ENCODE measurements at regions not wholly inside any gene's neighbourhood (a gene's known extent, or its start where the extent isn't known, plus 50 kb on each side); places are given as distances from the start of the nearest gene placed in this dataset.

DNA sequence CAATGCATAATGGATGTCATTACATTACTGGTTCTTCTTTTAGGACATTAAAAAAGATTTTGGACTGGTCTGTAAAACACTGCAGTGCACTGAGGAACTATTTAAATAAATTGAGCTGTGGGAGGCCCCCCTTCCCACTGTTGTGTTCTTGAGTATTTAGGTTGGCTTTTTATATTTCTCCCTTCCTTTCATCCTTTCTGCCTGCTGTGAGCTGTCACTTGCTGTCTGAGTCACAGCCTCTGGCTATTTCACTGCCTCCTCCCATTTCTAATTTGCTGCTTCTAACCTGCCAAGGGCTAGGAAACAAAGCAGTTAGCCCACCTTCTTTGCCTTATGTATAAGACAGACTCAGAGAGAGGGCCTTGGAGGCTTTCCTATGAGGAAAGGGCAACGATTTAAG, 89.0 kb upstream of the FNDC3B start:
- no peaks in the 10 kb centered on the region for H3K79me2 ChIP-seq (ENCODE audit: control insufficient read depth in 1 of 2, insufficient read depth in 2 of 2, low read length in 2 of 2)
- H3K9ac ChIP-seq (replicated peaks in 1 of 4; ENCODE audit: extremely low read depth in 1 of 4, low read depth in 3 of 4, low read length in 3 of 4) = no peak overlapping the region
- no peak overlapping the region for H4K91ac ChIP-seq (replicated peaks; ENCODE audit: insufficient read length, low read length)
- no peak overlapping the region for H2BK5ac ChIP-seq (ENCODE audit: low read depth, low read length)
- no peaks in the 10 kb centered on the region; a peak in 1 of 7 replicates for H3K4me1 ChIP-seq (replicated peaks in 1 of 4; ENCODE audit: control insufficient read depth in 3 of 4, insufficient read depth in 4 of 4, low read length in 3 of 4)
- no peaks in the 10 kb centered on the region for H4K20me1 ChIP-seq (replicated peaks in 1 of 2; ENCODE audit: control insufficient read depth in 1 of 2, insufficient read depth in 2 of 2, low read length in 2 of 2)
- H2BK20ac ChIP-seq (ENCODE audit: low read length) = no peak overlapping the region
- H3K4me3 ChIP-seq (ENCODE audit: extremely low read depth in 1 of 4, insufficient read depth in 2 of 4, low read depth in 3 of 4, low read length in 4 of 4) = no peak overlapping the region
- H3K36me3 ChIP-seq (ENCODE audit: control insufficient read depth in 2 of 4, insufficient read depth in 4 of 4, low read length in 3 of 4) = no peaks in the 10 kb centered on the region
- H2BK12ac ChIP-seq (ENCODE audit: low read depth, low read length) = no peak overlapping the region
- no peak overlapping the region for H3K14ac ChIP-seq (ENCODE audit: insufficient read length)
- ChIA-PET POLR2A (ENCODE audit: partially characterized antibody) (no interaction called here), CTCF (ENCODE audit: partially characterized antibody) (interaction anchor here (0.6 kb wide), 1 partner anchor 240 kb away, joined by 3 read pairs; no protein-coding TSS in a partner anchor)
- no peak overlapping the region for H3K18ac ChIP-seq (ENCODE audit: extremely low read depth, low read length)
- H3K4ac ChIP-seq (replicated peaks; ENCODE audit: insufficient read length, low read depth, low read length) = no peak overlapping the region
- no peak overlapping the region for H2AFZ ChIP-seq (ENCODE audit: low read length)
- no peaks in the 10 kb centered on the region for H3K27me3 ChIP-seq (replicated peaks in 1 of 4; ENCODE audit: control insufficient read depth in 3 of 4, extremely low read depth in 1 of 4, insufficient read depth in 3 of 4, low read length in 3 of 4)
- no peak overlapping the region for H2BK120ac ChIP-seq (replicated peaks; ENCODE audit: low read depth, low read length)
- no peak overlapping the region for H3K4me2 ChIP-seq (ENCODE audit: insufficient read depth in 1 of 2, low read depth in 2 of 2, low read length in 2 of 2)
- DNase-seq (ENCODE audit: low read depth in 1 of 2, low spot score in 2 of 2) = no peak
- H4K8ac ChIP-seq (ENCODE audit: extremely low read depth, insufficient read depth, low read length) = no peak overlapping the region
- no peaks in the 10 kb centered on the region for H3K23me2 ChIP-seq (ENCODE audit: low read depth, low read length)
- no peak overlapping the region for H3K23ac ChIP-seq (ENCODE audit: insufficient read length)
- H3K27ac ChIP-seq (ENCODE audit: low read depth, low read length) = no peak overlapping the region
- no peak overlapping the region for H3K56ac ChIP-seq (replicated peaks; ENCODE audit: insufficient read length, low read depth, low read length)
- no peak for FAIRE-seq
- WGBS, 2 experiments (ENCODE audit: extremely low coverage in 1 of 2, insufficient coverage in 1 of 2, insufficient read length in 1 of 2, insufficient replicate concordance in 2 of 2, low coverage in 1 of 2, low lambda C conversion rate in 2 of 2, missing lambda C conversion rate in 1 of 2) = 71% methylated on average over 1 of the region's 1 CpG; no CpG with 5 or more reads in 1 of the 2 experiments
- H3K79me1 ChIP-seq (ENCODE audit: low read depth, low read length) = no peaks in the 10 kb centered on the region
- no peak overlapping the region for H4K5ac ChIP-seq (ENCODE audit: insufficient read length, low read depth, low read length)
- no peaks in the 10 kb centered on the region for H3K9me3 ChIP-seq (ENCODE audit: insufficient read depth in 2 of 2, low read depth in 1 of 2, low read length in 1 of 2)
- no peak overlapping the region for H2AK5ac ChIP-seq (ENCODE audit: low read depth, low read length)
- TF ChIP-seq SRF (IDR thresholded peaks at IDR 0.05; ENCODE audit: low read depth, low read length) (no peak), ASH2L (IDR thresholded peaks at IDR 0.05; ENCODE audit: low read length) (no peak), EZH2 (IDR thresholded peaks at IDR 0.05; ENCODE audit: low read depth, low read length, severe bottlenecking) (no peak)
- TF ChIP-seq, protein P1, sequence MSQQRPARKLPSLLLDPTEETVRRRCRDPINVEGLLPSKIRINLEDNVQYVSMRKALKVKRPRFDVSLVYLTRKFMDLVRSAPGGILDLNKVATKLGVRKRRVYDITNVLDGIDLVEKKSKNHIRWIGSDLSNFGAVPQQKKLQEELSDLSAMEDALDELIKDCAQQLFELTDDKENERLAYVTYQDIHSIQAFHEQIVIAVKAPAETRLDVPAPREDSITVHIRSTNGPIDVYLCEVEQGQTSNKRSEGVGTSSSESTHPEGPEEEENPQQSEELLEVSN (IDR thresholded peaks at IDR 0.05) = no peak
- H2BK15ac ChIP-seq (ENCODE audit: low read length) = no peak overlapping the region

All from H1 (cell line).